ENCODE measurements at regions not wholly inside any gene's neighbourhood (a gene's known extent, or its start where the extent isn't known, plus 50 kb on each side); places are given as distances from the start of the nearest gene placed in this dataset.

- Histone ChIP-seq H3K27ac (no peak overlapping the region), H3K9me3 (no peaks in the 10 kb centered on the region), H3K4me1 (no peaks in the 10 kb centered on the region), H3K4me2 (no peak overlapping the region), H3K4me3 (no peak overlapping the region)
- 2% methylated on average over 2 of the region's 2 CpGs for WGBS (ENCODE audit: missing lambda C conversion rate)
- POLR2A ChIA-PET: no interaction called here
- TF ChIP-seq ESRRA (IDR thresholded peaks at IDR 0.05; ENCODE audit: borderline replicate concordance, low read length) (no peak), PHF8 (IDR thresholded peaks at IDR 0.05; ENCODE audit: borderline replicate concordance, low read depth) (no peak), POLR2A (IDR thresholded peaks at IDR 0.05; ENCODE audit: low read length) (no peak), RNF2 (IDR thresholded peaks at IDR 0.05; ENCODE audit: borderline replicate concordance, low read depth) (no peak), HES2 (IDR thresholded peaks at IDR 0.05) (no peak), KDM1A (IDR thresholded peaks at IDR 0.05; ENCODE audit: low read depth) (no peak), BCL3 (IDR thresholded peaks at IDR 0.05) (no peak), HEYL (CRISPR knock-in tag; IDR thresholded peaks at IDR 0.05) (no peak), CEBPB (IDR thresholded peaks at IDR 0.05) (no peak), RAD21 (conservative IDR thresholded peaks at IDR 0.05 in 1 of 2, IDR thresholded peaks at IDR 0.05 in 1 of 2) (no peak), SMC3 (IDR thresholded peaks at IDR 0.05) (no peak), ZFP36 (IDR thresholded peaks at IDR 0.05; ENCODE audit: borderline replicate concordance, partially characterized antibody) (no peak), NPAS2 (CRISPR knock-in tag; IDR thresholded peaks at IDR 0.05; ENCODE audit: borderline replicate concordance) (no peak)
- TF ChIP-seq, protein P1, sequence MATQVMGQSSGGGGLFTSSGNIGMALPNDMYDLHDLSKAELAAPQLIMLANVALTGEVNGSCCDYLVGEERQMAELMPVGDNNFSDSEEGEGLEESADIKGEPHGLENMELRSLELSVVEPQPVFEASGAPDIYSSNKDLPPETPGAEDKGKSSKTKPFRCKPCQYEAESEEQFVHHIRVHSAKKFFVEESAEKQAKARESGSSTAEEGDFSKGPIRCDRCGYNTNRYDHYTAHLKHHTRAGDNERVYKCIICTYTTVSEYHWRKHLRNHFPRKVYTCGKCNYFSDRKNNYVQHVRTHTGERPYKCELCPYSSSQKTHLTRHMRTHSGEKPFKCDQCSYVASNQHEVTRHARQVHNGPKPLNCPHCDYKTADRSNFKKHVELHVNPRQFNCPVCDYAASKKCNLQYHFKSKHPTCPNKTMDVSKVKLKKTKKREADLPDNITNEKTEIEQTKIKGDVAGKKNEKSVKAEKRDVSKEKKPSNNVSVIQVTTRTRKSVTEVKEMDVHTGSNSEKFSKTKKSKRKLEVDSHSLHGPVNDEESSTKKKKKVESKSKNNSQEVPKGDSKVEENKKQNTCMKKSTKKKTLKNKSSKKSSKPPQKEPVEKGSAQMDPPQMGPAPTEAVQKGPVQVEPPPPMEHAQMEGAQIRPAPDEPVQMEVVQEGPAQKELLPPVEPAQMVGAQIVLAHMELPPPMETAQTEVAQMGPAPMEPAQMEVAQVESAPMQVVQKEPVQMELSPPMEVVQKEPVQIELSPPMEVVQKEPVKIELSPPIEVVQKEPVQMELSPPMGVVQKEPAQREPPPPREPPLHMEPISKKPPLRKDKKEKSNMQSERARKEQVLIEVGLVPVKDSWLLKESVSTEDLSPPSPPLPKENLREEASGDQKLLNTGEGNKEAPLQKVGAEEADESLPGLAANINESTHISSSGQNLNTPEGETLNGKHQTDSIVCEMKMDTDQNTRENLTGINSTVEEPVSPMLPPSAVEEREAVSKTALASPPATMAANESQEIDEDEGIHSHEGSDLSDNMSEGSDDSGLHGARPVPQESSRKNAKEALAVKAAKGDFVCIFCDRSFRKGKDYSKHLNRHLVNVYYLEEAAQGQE (IDR thresholded peaks at IDR 0.05): no peak
- CTCF ChIA-PET: no interaction called here
- ATAC-seq: no peak
- FAIRE-seq: no peak
- no peak for DNase-seq (ENCODE audit: low read depth in 1 of 2, low spot score in 1 of 2)
Observed at GRCh38 chr12:30178916-30179315, 395.2 kb upstream of the TMTC1 start.

DNA sequence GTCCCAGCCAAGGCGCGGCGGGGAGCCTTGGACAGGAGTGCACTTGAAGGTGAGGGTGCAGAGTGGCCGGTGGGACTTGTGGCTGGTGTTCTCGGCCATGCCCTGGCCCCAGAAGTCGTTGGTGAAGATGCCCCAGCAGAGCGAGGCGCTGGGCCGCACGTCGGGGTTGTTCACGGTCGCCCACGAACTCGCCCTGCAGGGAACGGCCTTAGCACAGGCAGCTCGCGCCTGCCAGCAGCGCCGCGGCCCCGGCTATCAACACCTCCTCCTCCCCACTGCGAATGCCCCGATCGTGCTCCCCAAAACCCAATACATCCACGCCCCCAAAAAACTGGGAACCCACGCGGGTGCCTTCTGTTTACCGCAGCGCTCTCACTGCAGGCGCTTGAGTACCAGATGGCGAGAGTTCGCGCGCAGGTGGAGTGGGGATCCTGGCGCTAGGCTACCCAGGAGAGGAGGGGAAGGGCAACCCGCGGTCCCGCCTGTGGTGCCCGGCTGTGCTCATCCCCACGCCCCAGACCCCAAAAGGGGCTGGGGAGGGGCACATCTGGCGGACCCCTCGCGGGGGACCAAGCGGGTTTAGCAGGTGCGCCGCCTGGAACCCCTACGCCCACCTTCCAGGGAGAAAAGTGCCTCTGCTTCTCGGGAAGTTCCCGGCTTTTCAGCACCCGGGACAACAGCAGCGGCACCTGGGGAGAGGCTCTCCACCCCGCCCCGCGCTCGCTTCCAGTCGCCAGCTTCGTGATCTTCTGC is 386.3 kb upstream of the TMTC1 start:
- Histone ChIP-seq H3K27ac (no peak overlapping the region), H3K4me3 (no peak overlapping the region), H3K9me3 (no peaks in the 10 kb centered on the region), H3K4me2 (no peak overlapping the region), H3K4me1 (no peaks in the 10 kb centered on the region)
- CTCF ChIA-PET: no interaction called here
- TF ChIP-seq ESRRA (IDR thresholded peaks at IDR 0.05; ENCODE audit: borderline replicate concordance, low read length) (no peak), MAX (IDR thresholded peaks at IDR 0.05) (no peak), CHD2 (IDR thresholded peaks at IDR 0.05; ENCODE audit: low read length, partially characterized antibody) (no peak), EP300 (IDR thresholded peaks at IDR 0.05) (no peak), KDM1A (IDR thresholded peaks at IDR 0.05; ENCODE audit: low read depth) (no peak), SMC3 (IDR thresholded peaks at IDR 0.05) (no peak), FOSL2 (IDR thresholded peaks at IDR 0.05) (no peak), FOSL2 (CRISPR knock-in tag; IDR thresholded peaks at IDR 0.05) (no peak), BCL3 (IDR thresholded peaks at IDR 0.05) (no peak), EHF (CRISPR knock-in tag; IDR thresholded peaks at IDR 0.05) (no peak), SREBF2 (IDR thresholded peaks at IDR 0.05) (no peak), JUNB (IDR thresholded peaks at IDR 0.05) (no peak), CHD4 (IDR thresholded peaks at IDR 0.05; ENCODE audit: borderline replicate concordance) (no peak), NPAS2 (CRISPR knock-in tag; IDR thresholded peaks at IDR 0.05; ENCODE audit: borderline replicate concordance) (no peak), ZFP36 (IDR thresholded peaks at IDR 0.05; ENCODE audit: borderline replicate concordance, partially characterized antibody) (no peak)
- TF ChIP-seq, protein P2, sequence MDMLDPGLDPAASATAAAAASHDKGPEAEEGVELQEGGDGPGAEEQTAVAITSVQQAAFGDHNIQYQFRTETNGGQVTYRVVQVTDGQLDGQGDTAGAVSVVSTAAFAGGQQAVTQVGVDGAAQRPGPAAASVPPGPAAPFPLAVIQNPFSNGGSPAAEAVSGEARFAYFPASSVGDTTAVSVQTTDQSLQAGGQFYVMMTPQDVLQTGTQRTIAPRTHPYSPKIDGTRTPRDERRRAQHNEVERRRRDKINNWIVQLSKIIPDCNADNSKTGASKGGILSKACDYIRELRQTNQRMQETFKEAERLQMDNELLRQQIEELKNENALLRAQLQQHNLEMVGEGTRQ (IDR thresholded peaks at IDR 0.05): no peak
- ATAC-seq: no peak
- 44% methylated on average over 45 of the region's 58 CpGs for WGBS (ENCODE audit: missing lambda C conversion rate)
- no peak for FAIRE-seq
- no peak for DNase-seq (ENCODE audit: low read depth in 1 of 2, low spot score in 1 of 2)
- POLR2A ChIA-PET: no interaction called here

All from A549 (cell line).